H9 (cell line): ENCODE measurements at regions not wholly inside any gene's neighbourhood (a gene's known extent, or its start where the extent isn't known, plus 50 kb on each side); places are given as distances from the start of the nearest gene placed in this dataset.

Experiments
- DNase-seq: peaks from one replicate; pipeline ENCODE4 v3.0.0-alpha.2; 2017
- H2AFZ ChIP-seq: one replicate; pipeline ENCODE4 v1.6.1; 2013; ENCODE audit warnings: mild to moderate bottlenecking, low read length, control low read depth, moderate library complexity
- H2AK5ac ChIP-seq: 2 replicates; pipeline ENCODE4 v1.6.1; 2013; ENCODE audit warnings: low read length, control low read depth, mixed read lengths; ENCODE audit not compliant: insufficient read length
- H2BK120ac ChIP-seq: one replicate; pipeline ENCODE4 v1.6.1; 2013; ENCODE audit warnings: low read depth, mild to moderate bottlenecking, low read length, control low read depth, inconsistent platforms; ENCODE audit not compliant: poor library complexity, severe bottlenecking
- H2BK12ac ChIP-seq: 2 replicates; pipeline ENCODE4 v1.6.1; 2013; ENCODE audit warnings: low read length, control low read depth, mixed read lengths, low read depth; ENCODE audit not compliant: insufficient read length
- H2BK15ac ChIP-seq: 2 replicates; pipeline ENCODE4 v1.6.1; 2013; ENCODE audit warnings: low read depth, low read length, control low read depth
- H2BK20ac ChIP-seq: one replicate; pipeline ENCODE4 v1.6.1; 2013; ENCODE audit warnings: low read depth, mild to moderate bottlenecking, low read length, control low read depth, inconsistent platforms; ENCODE audit not compliant: poor library complexity, severe bottlenecking
- H2BK5ac ChIP-seq: 2 replicates; pipeline ENCODE4 v1.6.1; 2013; ENCODE audit warnings: low read length, control low read depth, mixed read lengths; ENCODE audit not compliant: insufficient read length
- H3K14ac ChIP-seq: 2 replicates; pipeline ENCODE4 v1.6.1; 2013; ENCODE audit warnings: low read length, control low read depth; ENCODE audit not compliant: insufficient read depth
- H3K18ac ChIP-seq: 2 replicates; pipeline ENCODE4 v1.6.1; 2013; ENCODE audit warnings: low read depth, mild to moderate bottlenecking, mixed read lengths, low read length, control low read depth; ENCODE audit not compliant: insufficient read length
- H3K23ac ChIP-seq: 2 replicates; pipeline ENCODE4 v1.6.1; 2013; ENCODE audit warnings: low read length, control low read depth, mixed read lengths, low read depth; ENCODE audit not compliant: insufficient read length
- H3K23me2 ChIP-seq: 2 replicates; pipeline ENCODE4 v1.6.1; 2013; ENCODE audit warnings: low read depth, mild to moderate bottlenecking, mixed read lengths, low read length, control low read depth; ENCODE audit not compliant: insufficient read length, poor library complexity, severe bottlenecking
- H3K27ac ChIP-seq: 2 replicates; pipeline ENCODE4 v1.5.1; 2013; ENCODE audit warnings: low read length, control low read depth, mixed read lengths, low read depth; ENCODE audit not compliant: insufficient read length
- H3K27me3 ChIP-seq: 2 replicates; pipeline ENCODE4 v1.6.1; 2013; ENCODE audit warnings: low read length, control low read depth, inconsistent platforms; ENCODE audit not compliant: insufficient read depth
- H3K4ac ChIP-seq: 2 replicates; pipeline ENCODE4 v1.6.1; 2013; ENCODE audit warnings: low read depth, mild to moderate bottlenecking, control low read depth, inconsistent platforms, low read length, moderate library complexity
- H3K4me1 ChIP-seq: 2 replicates; pipeline ENCODE4 v1.6.1; 2013; ENCODE audit warnings: low read length, control low read depth, inconsistent platforms; ENCODE audit not compliant: insufficient read depth
- H3K4me2 ChIP-seq: 2 replicates; pipeline ENCODE4 v1.6.1; 2013; ENCODE audit warnings: low read length, control low read depth, mixed read lengths; ENCODE audit not compliant: insufficient read length, insufficient read depth
- H3K56ac ChIP-seq: 2 replicates; pipeline ENCODE4 v1.6.1; 2013; ENCODE audit warnings: low read depth, mild to moderate bottlenecking, mixed read lengths, low read length, control low read depth; ENCODE audit not compliant: insufficient read length
- H3K79me1 ChIP-seq: 2 replicates; pipeline ENCODE4 v1.6.1; 2013; ENCODE audit warnings: low read depth, mild to moderate bottlenecking, moderate library complexity, low read length, control low read depth, inconsistent platforms; ENCODE audit not compliant: insufficient read depth, poor library complexity, severe bottlenecking
- H3K79me2 ChIP-seq: 2 replicates; pipeline ENCODE4 v1.6.1; 2013; ENCODE audit warnings: low read length, control low read depth, inconsistent platforms; ENCODE audit not compliant: insufficient read depth
- H3K9ac ChIP-seq: 2 replicates; pipeline ENCODE4 v1.6.1; 2013; ENCODE audit warnings: low read length, control low read depth, mixed read lengths; ENCODE audit not compliant: insufficient read length; ENCODE audit errors: extremely low read depth
- H3K9me3 ChIP-seq: one replicate; pipeline ENCODE4 v1.6.1; 2013; ENCODE audit warnings: low read depth, low read length, inconsistent platforms; ENCODE audit not compliant: control insufficient read depth
- H3T11ph ChIP-seq: one replicate; pipeline ENCODE4 v1.6.1; 2013; ENCODE audit warnings: mild to moderate bottlenecking, low read length, control low read depth, inconsistent platforms
- H4K20me1 ChIP-seq: one replicate; pipeline ENCODE4 v1.6.1; 2013; ENCODE audit not compliant: control insufficient read depth, insufficient read length, insufficient read depth
- H4K5ac ChIP-seq: 2 replicates; pipeline ENCODE4 v1.6.1; 2013; ENCODE audit warnings: low read depth, mild to moderate bottlenecking, mixed read lengths, low read length, control low read depth; ENCODE audit not compliant: insufficient read length
- H4K8ac ChIP-seq: replicated peaks from 2 replicates; pipeline ENCODE4 v1.6.1; 2013; ENCODE audit warnings: low read length, control low read depth, mixed read lengths, low read depth; ENCODE audit not compliant: insufficient read length
- H4K91ac ChIP-seq: 2 replicates; pipeline ENCODE4 v1.6.1; 2013; ENCODE audit warnings: low read depth, mild to moderate bottlenecking, moderate library complexity, mixed read lengths, low read length, control low read depth; ENCODE audit not compliant: insufficient read length
- H3K27ac Mint-ChIP-seq, 3 experiments: 2 replicates in 2 of 3; 3 replicates in 1 of 3; pipeline ENCODE4 v1.8.0; 2020 to 2021; ENCODE audit warnings: mixed read lengths in 3 of 3, mild to moderate bottlenecking in 1 of 3, moderate library complexity in 1 of 3
- H3K27me3 Mint-ChIP-seq: 2 replicates; pipeline ENCODE4 v1.8.0; 2021; ENCODE audit warnings: low read depth, mild to moderate bottlenecking, moderate library complexity, mixed read lengths
- H3K36me3 Mint-ChIP-seq, 3 experiments: 2 replicates in 2 of 3; 3 replicates in 1 of 3; pipeline ENCODE4 v1.8.0; 2020 to 2021; ENCODE audit warnings: low read depth in 3 of 3, mixed read lengths in 3 of 3; ENCODE audit not compliant: insufficient read depth in 1 of 3
- H3K4me1 Mint-ChIP-seq, 2 experiments: 2 replicates each; pipeline ENCODE4 v1.8.0; 2020; ENCODE audit warnings: mixed read lengths in 2 of 2
- H3K4me3 Mint-ChIP-seq, 2 experiments: 2 replicates in 1 of 2; 3 replicates in 1 of 2; pipeline ENCODE4 v1.8.0; 2020 to 2021; ENCODE audit warnings: mild to moderate bottlenecking in 2 of 2, mixed read lengths in 2 of 2, moderate library complexity in 1 of 2
- H3K9me3 Mint-ChIP-seq, 2 experiments: 2 replicates in 1 of 2; 3 replicates in 1 of 2; pipeline ENCODE4 v1.8.0; 2020; ENCODE audit warnings: mild to moderate bottlenecking in 2 of 2, mixed read lengths in 2 of 2, moderate library complexity in 1 of 2
- WGBS: extraction: QIAGEN DNeasy Blood & Tissue Kit; methylation state at CpG from one replicate; pipeline ENCODE4 v1.1.7; 2013; ENCODE audit warnings: missing lambda C conversion rate, low lambda C conversion rate, mixed read lengths; ENCODE audit not compliant: insufficient read length; ENCODE audit errors: extremely low coverage; 5-methylcytosine and 5-hydroxymethylcytosine counted together
- TF ChIP-seq, protein P1 (sequence below): fragments of 200-600 bp; sonication (generic); conservative IDR thresholded peaks from 3 replicates; pipeline ENCODE4 v1.8.0; 2021; ENCODE audit warnings: antibody characterized with exemption, mild to moderate bottlenecking

- H4K5ac ChIP-seq: no peak overlapping the region
- Mint-ChIP-seq H3K4me3 (no peak overlapping the region), H3K36me3 (peaks cover 0 to 4% (median 0%) of the 10 kb centered on the region in 3 experiments; a peak in 1 of 7 replicates), H3K4me1 (peaks cover 37 to 56% of the 10 kb centered on the region in 2 experiments), H3K27me3 (peaks cover 7% of the 10 kb centered on the region), H3K27ac (no peak overlapping the region), H3K9me3 (no peaks in the 10 kb centered on the region; a peak in 1 of 5 replicates)
- no peak overlapping the region for H3K9ac ChIP-seq
- H3K79me1 ChIP-seq: no peaks in the 10 kb centered on the region
- no peak overlapping the region for H2BK120ac ChIP-seq
- H3K4ac ChIP-seq: no peak overlapping the region
- no peak overlapping the region for H3K18ac ChIP-seq
- no peak overlapping the region for H3K56ac ChIP-seq
- no peak overlapping the region for H2AK5ac ChIP-seq
- H3K23me2 ChIP-seq: no peaks in the 10 kb centered on the region
- no peaks in the 10 kb centered on the region for H4K20me1 ChIP-seq
- H3K23ac ChIP-seq: no peak overlapping the region
- H4K8ac ChIP-seq: no peak overlapping the region
- H3K9me3 ChIP-seq: no peaks in the 10 kb centered on the region
- H2BK5ac ChIP-seq: no peak overlapping the region
- no peak for DNase-seq
- no peak overlapping the region for H4K91ac ChIP-seq
- no peaks in the 10 kb centered on the region for H3K79me2 ChIP-seq
- H2BK12ac ChIP-seq: no peak overlapping the region
- no peak overlapping the region for H3K14ac ChIP-seq
- H3K4me1 ChIP-seq: no peaks in the 10 kb centered on the region
- no peaks in the 10 kb centered on the region for H3K27me3 ChIP-seq
- WGBS: no CpG with 5 or more reads among the region's 3 CpGs
- no peak overlapping the region for H3T11ph ChIP-seq
- H2BK15ac ChIP-seq: no peak overlapping the region
- no peak overlapping the region for H2BK20ac ChIP-seq
- H3K4me2 ChIP-seq: no peak overlapping the region
- no peak overlapping the region for H2AFZ ChIP-seq
- H3K27ac ChIP-seq: no peak overlapping the region
- TF ChIP-seq, protein P1, sequence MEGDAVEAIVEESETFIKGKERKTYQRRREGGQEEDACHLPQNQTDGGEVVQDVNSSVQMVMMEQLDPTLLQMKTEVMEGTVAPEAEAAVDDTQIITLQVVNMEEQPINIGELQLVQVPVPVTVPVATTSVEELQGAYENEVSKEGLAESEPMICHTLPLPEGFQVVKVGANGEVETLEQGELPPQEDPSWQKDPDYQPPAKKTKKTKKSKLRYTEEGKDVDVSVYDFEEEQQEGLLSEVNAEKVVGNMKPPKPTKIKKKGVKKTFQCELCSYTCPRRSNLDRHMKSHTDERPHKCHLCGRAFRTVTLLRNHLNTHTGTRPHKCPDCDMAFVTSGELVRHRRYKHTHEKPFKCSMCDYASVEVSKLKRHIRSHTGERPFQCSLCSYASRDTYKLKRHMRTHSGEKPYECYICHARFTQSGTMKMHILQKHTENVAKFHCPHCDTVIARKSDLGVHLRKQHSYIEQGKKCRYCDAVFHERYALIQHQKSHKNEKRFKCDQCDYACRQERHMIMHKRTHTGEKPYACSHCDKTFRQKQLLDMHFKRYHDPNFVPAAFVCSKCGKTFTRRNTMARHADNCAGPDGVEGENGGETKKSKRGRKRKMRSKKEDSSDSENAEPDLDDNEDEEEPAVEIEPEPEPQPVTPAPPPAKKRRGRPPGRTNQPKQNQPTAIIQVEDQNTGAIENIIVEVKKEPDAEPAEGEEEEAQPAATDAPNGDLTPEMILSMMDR: no peak
Observed at GRCh38 chr5:141777130-141777529, 95.1 kb upstream of the ARAP3 start.
